Mesendoderm (in vitro differentiated cells): ENCODE measurements at regions not wholly inside any gene's neighbourhood (a gene's known extent, or its start where the extent isn't known, plus 50 kb on each side); places are given as distances from the start of the nearest gene placed in this dataset.
"Not testable (repeated sequence)": the region's sequence is repeated elsewhere in the genome, so short reads cannot be mapped to it uniquely, and the experiment has no call there.

Experiments
- DNase-seq: peaks from one replicate; pipeline ENCODE4 v3.0.0; 2013
- H2AK5ac ChIP-seq: 2 replicates; pipeline ENCODE4 v1.6.1; 2013; ENCODE audit warnings: low read length, inconsistent platforms
- H2BK120ac ChIP-seq: 2 replicates; pipeline ENCODE4 v1.6.1; 2013; ENCODE audit warnings: low read depth, mild to moderate bottlenecking, low read length, moderate library complexity, mixed read lengths
- H2BK15ac ChIP-seq: replicated peaks from 2 replicates; pipeline ENCODE4 v1.6.1; 2013; ENCODE audit warnings: low read depth, mild to moderate bottlenecking, moderate library complexity
- H2BK5ac ChIP-seq: 2 replicates; pipeline ENCODE4 v1.6.1; 2013; ENCODE audit warnings: low read length, inconsistent platforms
- H3K18ac ChIP-seq: 2 replicates; pipeline ENCODE4 v1.6.1; 2013; ENCODE audit warnings: mild to moderate bottlenecking, low read length, mixed read lengths
- H3K23ac ChIP-seq: one replicate; pipeline ENCODE4 v1.6.1; 2013; ENCODE audit warnings: low read length
- H3K27ac ChIP-seq: 2 replicates; pipeline ENCODE4 v1.5.1; 2013; ENCODE audit warnings: low read depth, mild to moderate bottlenecking, inconsistent platforms, low read length, moderate library complexity
- H3K27me3 ChIP-seq: 2 replicates; pipeline ENCODE4 v1.6.1; 2013; ENCODE audit warnings: low read length, control low read depth, mild to moderate bottlenecking, inconsistent platforms; ENCODE audit not compliant: insufficient read depth, poor library complexity
- H3K36me3 ChIP-seq: 2 replicates; pipeline ENCODE4 v1.6.1; 2013; ENCODE audit warnings: low read length, inconsistent platforms; ENCODE audit not compliant: control insufficient read depth, insufficient read depth
- H3K4ac ChIP-seq: one replicate; pipeline ENCODE4 v1.6.1; 2013; ENCODE audit warnings: low read depth, mild to moderate bottlenecking, low read length, moderate library complexity
- H3K4me1 ChIP-seq: 2 replicates; pipeline ENCODE4 v1.6.1; 2013; ENCODE audit warnings: low read depth, low read length, inconsistent platforms; ENCODE audit not compliant: control insufficient read depth
- H3K4me2 ChIP-seq: 2 replicates; pipeline ENCODE4 v1.6.1; 2013; ENCODE audit warnings: low read length
- H3K4me3 ChIP-seq: 2 replicates; pipeline ENCODE4 v1.5.1; 2013; ENCODE audit warnings: mild to moderate bottlenecking, low read length
- H3K56ac ChIP-seq: one replicate; pipeline ENCODE4 v1.6.1; 2013; ENCODE audit warnings: low read length
- H3K79me1 ChIP-seq: 2 replicates; pipeline ENCODE4 v1.6.1; 2013; ENCODE audit warnings: low read length, inconsistent platforms
- H3K79me2 ChIP-seq: 2 replicates; pipeline ENCODE4 v1.6.1; 2013; ENCODE audit warnings: mild to moderate bottlenecking, low read length; ENCODE audit not compliant: control insufficient read depth, insufficient read depth
- H3K9ac ChIP-seq: 2 replicates; pipeline ENCODE4 v1.6.1; 2013; ENCODE audit warnings: low read length, inconsistent platforms
- H4K5ac ChIP-seq: one replicate; pipeline ENCODE4 v1.6.1; 2013; ENCODE audit warnings: low read length
- H4K8ac ChIP-seq: one replicate; pipeline ENCODE4 v1.6.1; 2013; ENCODE audit warnings: low read depth, mild to moderate bottlenecking, control low read depth, low read length, moderate library complexity
- WGBS: extraction: QIAGEN DNeasy Blood & Tissue Kit; methylation state at CpG from one replicate; pipeline ENCODE4 v1.1.7; 2013; ENCODE audit warnings: low lambda C conversion rate, missing lambda C conversion rate; ENCODE audit not compliant: insufficient coverage; ENCODE audit errors: extremely low coverage; 5-methylcytosine and 5-hydroxymethylcytosine counted together

DNA sequence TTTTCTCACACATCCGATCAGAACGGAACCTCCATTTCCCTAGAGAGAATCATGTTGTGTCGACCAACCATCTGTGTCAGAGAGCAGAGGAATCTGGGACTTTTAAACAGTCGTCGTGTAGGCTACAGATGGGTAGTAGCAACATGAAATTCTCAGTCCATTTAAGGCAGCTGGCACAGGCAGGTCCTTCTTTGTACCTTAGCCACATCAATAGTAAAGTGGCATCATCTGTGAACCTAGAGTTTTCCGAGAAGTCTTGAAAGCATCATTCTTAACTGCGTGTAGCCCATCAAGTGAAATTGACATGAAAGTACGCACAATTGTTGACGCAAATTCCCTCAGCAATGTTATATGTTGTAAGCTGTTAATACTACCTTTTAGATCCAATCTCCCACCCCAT is 114.5 kb upstream of the GRM7 start:
- Histone ChIP-seq H3K79me2 (no peaks in the 10 kb centered on the region), H3K56ac (no peak overlapping the region), H3K4me1 (no peaks in the 10 kb centered on the region), H4K8ac (no peak overlapping the region), H2BK15ac (no peak overlapping the region), H3K79me1 (no peaks in the 10 kb centered on the region), H3K18ac (no peak overlapping the region), H2BK5ac (no peak overlapping the region), H3K4me2 (no peak overlapping the region), H3K27me3 (no peaks in the 10 kb centered on the region), H3K4me3 (no peak overlapping the region), H3K9ac (no peak overlapping the region), H4K5ac (no peak overlapping the region), H2BK120ac (no peak overlapping the region), H3K23ac (no peak overlapping the region), H3K36me3 (no peaks in the 10 kb centered on the region), H2AK5ac (no peak overlapping the region), H3K27ac (no peak overlapping the region), H3K4ac (no peak overlapping the region)
- no peak for DNase-seq
- no CpG with 5 or more reads among the region's 9 CpGs for WGBS

GRCh38 chr3:6747017-6747416 is 113.9 kb upstream of the GRM7 start:
- no peaks in the 10 kb centered on the region for H3K36me3 ChIP-seq
- H3K79me2 ChIP-seq, result no peaks in the 10 kb centered on the region
- no peak overlapping the region for H4K8ac ChIP-seq
- H3K4me1 ChIP-seq, result no peaks in the 10 kb centered on the region
- no peak overlapping the region for H2BK120ac ChIP-seq
- no peaks in the 10 kb centered on the region for H3K79me1 ChIP-seq
- no peak overlapping the region for H2BK5ac ChIP-seq
- H3K27me3 ChIP-seq, result no peaks in the 10 kb centered on the region
- H3K4ac ChIP-seq, result no peak overlapping the region
- no peak overlapping the region for H4K5ac ChIP-seq
- no peak overlapping the region for H3K23ac ChIP-seq
- no CpG with 5 or more reads among the region's 4 CpGs for WGBS
- H3K4me3 ChIP-seq, result no peak overlapping the region
- no peak overlapping the region for H3K4me2 ChIP-seq
- no peak overlapping the region for H2BK15ac ChIP-seq
- no peak overlapping the region for H2AK5ac ChIP-seq
- no peak overlapping the region for H3K27ac ChIP-seq
- DNase-seq, result peak; percentile 2
- H3K56ac ChIP-seq, result no peak overlapping the region
- no peak overlapping the region for H3K9ac ChIP-seq
- no peak overlapping the region for H3K18ac ChIP-seq

- no peak overlapping the region for H3K4me2 ChIP-seq
- no peak overlapping the region for H3K4me3 ChIP-seq
- no peak overlapping the region for H2BK120ac ChIP-seq
- H2BK5ac ChIP-seq, result no peak overlapping the region
- H3K18ac ChIP-seq, result no peak overlapping the region
- H4K5ac ChIP-seq, result no peak overlapping the region
- no peak overlapping the region for H3K56ac ChIP-seq
- H3K27me3 ChIP-seq, result no peaks in the 10 kb centered on the region
- no peaks in the 10 kb centered on the region for H3K79me2 ChIP-seq
- H3K27ac ChIP-seq, result no peak overlapping the region
- no peak overlapping the region for H4K8ac ChIP-seq
- no peak overlapping the region for H3K23ac ChIP-seq
- H3K4me1 ChIP-seq, result no peaks in the 10 kb centered on the region
- H3K4ac ChIP-seq, result no peak overlapping the region
- no peaks in the 10 kb centered on the region for H3K36me3 ChIP-seq
- H3K9ac ChIP-seq, result no peak overlapping the region
- no peak overlapping the region for H2AK5ac ChIP-seq
- no peak overlapping the region for H2BK15ac ChIP-seq
- DNase-seq, result no peak
- H3K79me1 ChIP-seq, result no peaks in the 10 kb centered on the region
These were observed 110.1 kb upstream of the GRM7 start for GRCh38 chr3:6750782-6751181.

- Histone ChIP-seq H3K36me3 (no peaks in the 10 kb centered on the region), H3K18ac (no peak overlapping the region)
These were observed 107.4 kb upstream of the GRM7 start for GRCh38 chr3:6753536-6753935.

DNA sequence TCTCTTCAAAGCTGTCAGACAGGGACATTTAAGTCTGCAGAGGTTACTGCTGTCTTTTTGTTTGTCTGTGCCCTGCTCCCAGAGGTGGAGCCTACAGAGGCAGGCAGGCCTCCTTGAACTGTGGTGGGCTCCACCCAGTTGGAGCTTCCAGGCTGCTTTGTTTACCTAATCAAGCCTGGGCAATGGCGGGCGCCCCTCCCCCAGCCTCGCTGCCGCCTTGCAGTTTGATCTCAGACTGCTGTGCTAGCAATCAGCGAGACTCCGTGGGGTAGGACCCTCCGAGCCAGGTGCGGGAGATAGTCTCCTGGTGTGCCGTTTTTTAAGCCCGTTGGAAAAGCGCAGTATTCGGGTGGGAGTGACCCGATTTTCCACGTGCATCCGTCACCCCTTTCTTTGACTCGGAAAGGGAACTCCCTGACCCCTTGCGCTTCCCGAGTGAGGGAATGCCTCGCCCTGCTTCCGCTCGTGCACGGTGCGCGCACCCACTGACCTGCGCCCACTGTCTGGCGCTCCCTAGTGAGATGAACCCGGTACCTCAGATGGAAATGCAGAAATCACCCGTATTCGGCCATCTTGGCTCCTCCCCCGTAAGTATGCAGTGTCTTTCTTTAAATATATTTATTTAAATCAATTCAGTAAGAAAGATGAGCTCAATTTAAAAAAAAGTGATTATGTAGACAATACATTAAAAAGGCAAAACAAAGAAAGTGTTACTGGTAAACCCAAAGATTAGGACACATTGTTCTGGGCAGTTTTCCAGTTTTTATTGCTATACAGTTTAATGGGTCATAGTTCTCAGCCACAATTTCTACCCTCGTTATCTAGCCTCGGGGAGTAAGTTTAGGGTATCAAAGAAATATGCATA is 91.2 kb upstream of the GRM7 start:
- H2BK5ac ChIP-seq, H3K18ac ChIP-seq, H3K56ac ChIP-seq, H4K8ac ChIP-seq, H3K79me1 ChIP-seq, H2AK5ac ChIP-seq, H3K4me3 ChIP-seq, H3K79me2 ChIP-seq, H4K5ac ChIP-seq, H3K27ac ChIP-seq, H3K27me3 ChIP-seq, DNase-seq, H2BK120ac ChIP-seq, H3K4me1 ChIP-seq, H3K4ac ChIP-seq, H3K36me3 ChIP-seq, H2BK15ac ChIP-seq, H3K9ac ChIP-seq, H3K23ac ChIP-seq, H3K4me2 ChIP-seq: not testable (repeated sequence)
- no CpG with 5 or more reads among the region's 32 CpGs for WGBS

More at GRCh38 chr3:6753536-6753935, 107.4 kb upstream of the GRM7 start:
- H3K79me1 ChIP-seq, result no peaks in the 10 kb centered on the region
- H3K4ac ChIP-seq, result no peak overlapping the region
- no peak overlapping the region for H4K5ac ChIP-seq
- no peaks in the 10 kb centered on the region for H3K27me3 ChIP-seq
- no peak overlapping the region for H2BK15ac ChIP-seq
- no peak overlapping the region for H3K23ac ChIP-seq
- H3K27ac ChIP-seq, result no peak overlapping the region
- no peak overlapping the region for H2BK120ac ChIP-seq
- no peak overlapping the region for H4K8ac ChIP-seq
- WGBS, result no CpG with 5 or more reads among the region's 2 CpGs
- no peak overlapping the region for H2BK5ac ChIP-seq
- no peak overlapping the region for H2AK5ac ChIP-seq
- no peak overlapping the region for H3K4me3 ChIP-seq
- H3K4me1 ChIP-seq, result no peaks in the 10 kb centered on the region
- no peak overlapping the region for H3K4me2 ChIP-seq
- H3K9ac ChIP-seq, result no peak overlapping the region
- no peak for DNase-seq
- H3K79me2 ChIP-seq, result no peaks in the 10 kb centered on the region
- H3K56ac ChIP-seq, result no peak overlapping the region

GRCh38 chr3:6770397-6770690 is 90.6 kb upstream of the GRM7 start:
- Histone ChIP-seq H3K56ac (no peak overlapping the region), H2BK15ac (no peak overlapping the region), H2BK120ac (no peak overlapping the region), H4K8ac (no peak overlapping the region), H4K5ac (no peak overlapping the region), H3K4me3 (no peak overlapping the region), H3K9ac (no peak overlapping the region), H3K4ac (no peak overlapping the region), H3K23ac (no peak overlapping the region), H3K4me2 (no peak overlapping the region), H3K79me1 (no peaks in the 10 kb centered on the region), H2BK5ac (no peak overlapping the region), H3K18ac (no peak overlapping the region), H2AK5ac (no peak overlapping the region), H3K27me3 (no peaks in the 10 kb centered on the region), H3K4me1 (no peaks in the 10 kb centered on the region), H3K36me3 (no peaks in the 10 kb centered on the region), H3K79me2 (no peaks in the 10 kb centered on the region), H3K27ac (no peak overlapping the region)
- DNase-seq, result no peak
